Neuronal stem cell (in vitro differentiated cells): ENCODE measurements at regions not wholly inside any gene's neighbourhood (a gene's known extent, or its start where the extent isn't known, plus 50 kb on each side); places are given as distances from the start of the nearest gene placed in this dataset.

Experiments used
- DNase-seq: peaks from one replicate; pipeline ENCODE4 v3.0.0-alpha.2; 2013; ENCODE audit warnings: low spot score
- H2AFZ ChIP-seq: one replicate; pipeline ENCODE4 v1.6.1; 2013; ENCODE audit warnings: mild to moderate bottlenecking, low read length, inconsistent platforms
- H2AK5ac ChIP-seq: 2 replicates; pipeline ENCODE4 v1.6.1; 2013; ENCODE audit warnings: low read depth, mild to moderate bottlenecking, inconsistent platforms, low read length, moderate library complexity, mixed read lengths
- H2BK120ac ChIP-seq: 2 replicates; pipeline ENCODE4 v1.6.1; 2013; ENCODE audit warnings: low read depth, mild to moderate bottlenecking, inconsistent platforms, low read length, moderate library complexity, mixed read lengths
- H2BK12ac ChIP-seq: one replicate; pipeline ENCODE4 v1.6.1; 2013; ENCODE audit warnings: low read length, inconsistent platforms
- H2BK15ac ChIP-seq: 2 replicates; pipeline ENCODE4 v1.6.1; 2013; ENCODE audit warnings: mild to moderate bottlenecking, low read length, inconsistent platforms, mixed read lengths
- H2BK5ac ChIP-seq: one replicate; pipeline ENCODE4 v1.6.1; 2013; ENCODE audit warnings: inconsistent platforms, mild to moderate bottlenecking, low read length, moderate library complexity
- H3K14ac ChIP-seq: one replicate; pipeline ENCODE4 v1.6.1; 2013; ENCODE audit warnings: low read length, inconsistent platforms
- H3K18ac ChIP-seq: 2 replicates; pipeline ENCODE4 v1.6.1; 2013; ENCODE audit warnings: low read length, inconsistent platforms
- H3K23ac ChIP-seq: 2 replicates; pipeline ENCODE4 v1.6.1; 2013; ENCODE audit warnings: low read depth, mild to moderate bottlenecking, mixed read lengths, low read length, inconsistent platforms; ENCODE audit not compliant: poor library complexity
- H3K27ac ChIP-seq: replicated peaks from 3 replicates; pipeline ENCODE4 v1.5.1; 2013; ENCODE audit warnings: low read length, inconsistent platforms
- H3K27me3 ChIP-seq, 3 experiments: 2 replicates each; pipeline ENCODE4 v1.6.1; 2013; ENCODE audit warnings: low read length in 3 of 3, mild to moderate bottlenecking in 2 of 3, inconsistent platforms in 1 of 3, low read depth in 1 of 3, mixed read lengths in 1 of 3, moderate library complexity in 1 of 3; ENCODE audit not compliant: control insufficient read depth in 3 of 3, insufficient read depth in 3 of 3
- H3K36me3 ChIP-seq, 2 donors: replicated peaks in 1 of 2; 2 replicates each; pipeline ENCODE4 v1.6.1; 2013; ENCODE audit warnings: low read length in 2 of 2; ENCODE audit not compliant: control insufficient read depth in 2 of 2, insufficient read depth in 2 of 2
- H3K4ac ChIP-seq: 2 replicates; pipeline ENCODE4 v1.6.1; 2013; ENCODE audit warnings: inconsistent platforms, mild to moderate bottlenecking, low read length, moderate library complexity
- H3K4me1 ChIP-seq, 2 donors: 1 replicate in 1 of 2; 2 replicates in 1 of 2; pipeline ENCODE4 v1.6.1; 2013; ENCODE audit warnings: low read length in 2 of 2, low read depth in 1 of 2; ENCODE audit not compliant: control insufficient read depth in 2 of 2, insufficient read depth in 1 of 2
- H3K4me2 ChIP-seq: one replicate; pipeline ENCODE4 v1.6.1; 2013; ENCODE audit warnings: mild to moderate bottlenecking, low read length, inconsistent platforms; ENCODE audit not compliant: insufficient read depth, poor library complexity, severe bottlenecking
- H3K4me3 ChIP-seq, 2 donors: 2 replicates each; pipeline ENCODE4 v1.5.1; 2013; ENCODE audit warnings: low read length in 2 of 2, mild to moderate bottlenecking in 2 of 2, inconsistent platforms in 1 of 2, moderate library complexity in 1 of 2
- H3K79me1 ChIP-seq: one replicate; pipeline ENCODE4 v1.6.1; 2013; ENCODE audit warnings: low read depth, mild to moderate bottlenecking, inconsistent platforms, low read length, moderate library complexity
- H3K9ac ChIP-seq: one replicate; pipeline ENCODE4 v1.6.1; 2013; ENCODE audit warnings: mild to moderate bottlenecking, low read depth, low read length, inconsistent platforms; ENCODE audit not compliant: poor library complexity
- H3K9me3 ChIP-seq, 2 donors: replicated peaks in 1 of 2; 2 replicates each; pipeline versions ENCODE3 to v1.6.1; 2013; ENCODE audit warnings: low read length in 2 of 2, mild to moderate bottlenecking in 2 of 2, inconsistent platforms in 1 of 2, low read depth in 1 of 2, mixed read lengths in 1 of 2, moderate library complexity in 1 of 2; ENCODE audit not compliant: control insufficient read depth in 2 of 2, insufficient read depth in 1 of 2
- H4K8ac ChIP-seq: one replicate; pipeline ENCODE4 v1.6.1; 2013; ENCODE audit warnings: low read depth, mild to moderate bottlenecking, inconsistent platforms, low read length, moderate library complexity
- H4K91ac ChIP-seq: one replicate; pipeline ENCODE4 v1.6.1; 2013; ENCODE audit warnings: low read length, low read depth, mild to moderate bottlenecking, inconsistent platforms; ENCODE audit not compliant: poor library complexity
- WGBS, 2 donors: extraction: QIAGEN DNeasy Blood & Tissue Kit; methylation state at CpG; one replicate each; pipeline ENCODE4 v1.1.7; 2013; ENCODE audit warnings: missing lambda C conversion rate in 2 of 2, mixed read lengths in 1 of 2; ENCODE audit not compliant: insufficient read length in 2 of 2, insufficient replicate concordance in 1 of 2; ENCODE audit errors: extremely low coverage in 2 of 2; 5-methylcytosine and 5-hydroxymethylcytosine counted together

GRCh38 chr18:56493531-56493930 lies 144.9 kb downstream of the TXNL1 start:
- no peak overlapping the region for H2AK5ac ChIP-seq
- no peak for DNase-seq
- no peak overlapping the region for H4K91ac ChIP-seq

DNA sequence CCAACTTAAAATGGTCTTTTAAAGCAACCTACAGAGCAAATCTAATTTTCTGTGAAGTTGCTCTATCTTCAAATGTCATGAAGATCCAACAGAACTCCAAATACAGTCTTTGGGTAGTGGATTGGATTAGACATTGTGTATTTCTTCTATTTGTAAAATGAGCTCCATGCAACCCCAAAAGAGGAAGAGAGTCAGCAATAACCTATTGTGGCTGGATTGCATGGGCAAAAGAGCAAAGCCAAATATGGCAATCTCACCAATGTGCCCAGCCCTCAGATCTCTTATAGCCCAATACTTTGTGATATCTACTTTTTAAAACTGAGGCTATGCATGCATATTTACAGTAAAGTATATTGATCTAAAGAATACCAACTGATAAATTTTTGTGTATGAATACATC lies 146.3 kb downstream of the TXNL1 start:
- no peak overlapping the region for H3K23ac ChIP-seq
- no peak for DNase-seq
- no peak overlapping the region for H2AK5ac ChIP-seq
- no peak overlapping the region for H3K9ac ChIP-seq
- no peak overlapping the region for H2BK15ac ChIP-seq
- no peak overlapping the region for H3K14ac ChIP-seq
- H3K9me3 ChIP-seq = no peaks in the 10 kb centered on the region
- peaks cover 0 to 4% (median 0%) of the 10 kb centered on the region in 3 experiments for H3K27me3 ChIP-seq
- no peaks in the 10 kb centered on the region for H3K79me1 ChIP-seq
- H3K4me2 ChIP-seq = no peak overlapping the region
- H2AFZ ChIP-seq = no peak overlapping the region
- no peak overlapping the region for H2BK5ac ChIP-seq
- H3K18ac ChIP-seq = no peak overlapping the region
- H3K4me3 ChIP-seq = no peak overlapping the region
- H4K91ac ChIP-seq = no peak overlapping the region
- H3K4ac ChIP-seq = no peak overlapping the region
- H3K27ac ChIP-seq = no peak overlapping the region
- no peaks in the 10 kb centered on the region for H3K36me3 ChIP-seq
- H2BK120ac ChIP-seq = no peak overlapping the region
- no peak overlapping the region for H2BK12ac ChIP-seq
- no peak overlapping the region for H4K8ac ChIP-seq
- no peaks in the 10 kb centered on the region for H3K4me1 ChIP-seq

More at GRCh38 chr18:56493531-56493930, 144.9 kb downstream of the TXNL1 start:
- Histone ChIP-seq H2BK5ac (no peak overlapping the region), H3K4me3 (no peak overlapping the region), H3K79me1 (no peaks in the 10 kb centered on the region), H3K9me3 (peaks cover 0 to 1% of the 10 kb centered on the region in 2 donors), H3K36me3 (no peaks in the 10 kb centered on the region), H3K14ac (no peak overlapping the region), H4K8ac (no peak overlapping the region), H3K4me2 (no peak overlapping the region), H3K9ac (no peak overlapping the region), H2BK12ac (no peak overlapping the region), H3K23ac (no peak overlapping the region), H3K4ac (no peak overlapping the region), H2AFZ (no peak overlapping the region), H3K27me3 (peaks cover 0 to 4% (median 0%) of the 10 kb centered on the region in 3 experiments), H2BK15ac (no peak overlapping the region), H3K27ac (no peak overlapping the region), H2BK120ac (no peak overlapping the region), H3K18ac (no peak overlapping the region), H3K4me1 (no peaks in the 10 kb centered on the region)
- WGBS, 2 donors = no CpG with 5 or more reads among the region's 6 CpGs

DNA sequence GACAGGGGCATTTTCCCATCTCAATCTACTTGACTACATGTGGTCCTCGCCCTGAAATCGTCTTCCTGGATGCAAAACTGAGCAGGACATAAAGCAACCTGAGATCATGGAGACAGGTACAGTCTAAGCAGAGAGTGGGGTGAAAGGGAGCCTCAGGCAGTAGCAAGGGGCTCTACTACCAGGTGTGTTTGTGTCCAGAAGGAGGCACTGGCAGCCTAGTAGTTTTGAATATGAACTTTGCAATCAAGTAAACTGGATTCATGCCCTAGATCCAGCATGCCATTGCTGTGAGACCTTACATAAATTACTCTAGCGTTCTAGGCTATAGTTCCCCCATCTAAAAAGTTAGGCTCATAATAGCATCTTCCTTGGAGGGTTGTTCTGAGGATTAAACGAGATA lies 147.4 kb downstream of the TXNL1 start:
- Histone ChIP-seq H4K8ac (no peak overlapping the region), H3K27ac (no peak overlapping the region), H3K4me2 (no peak overlapping the region), H2BK5ac (no peak overlapping the region), H3K9me3 (no peaks in the 10 kb centered on the region), H3K4me3 (no peak overlapping the region), H4K91ac (no peak overlapping the region), H2BK120ac (no peak overlapping the region), H2AK5ac (no peak overlapping the region), H3K14ac (no peak overlapping the region), H2BK12ac (no peak overlapping the region), H3K9ac (no peak overlapping the region), H3K23ac (no peak overlapping the region), H2BK15ac (no peak overlapping the region), H3K79me1 (no peaks in the 10 kb centered on the region), H3K4me1 (no peaks in the 10 kb centered on the region), H3K4ac (no peak overlapping the region), H3K27me3 (peaks cover 0 to 4% (median 0%) of the 10 kb centered on the region in 3 experiments), H3K36me3 (no peaks in the 10 kb centered on the region), H3K18ac (no peak overlapping the region), H2AFZ (no peak overlapping the region)
- WGBS, 2 donors = no CpG with 5 or more reads among the region's 4 CpGs
- no peak for DNase-seq

DNA sequence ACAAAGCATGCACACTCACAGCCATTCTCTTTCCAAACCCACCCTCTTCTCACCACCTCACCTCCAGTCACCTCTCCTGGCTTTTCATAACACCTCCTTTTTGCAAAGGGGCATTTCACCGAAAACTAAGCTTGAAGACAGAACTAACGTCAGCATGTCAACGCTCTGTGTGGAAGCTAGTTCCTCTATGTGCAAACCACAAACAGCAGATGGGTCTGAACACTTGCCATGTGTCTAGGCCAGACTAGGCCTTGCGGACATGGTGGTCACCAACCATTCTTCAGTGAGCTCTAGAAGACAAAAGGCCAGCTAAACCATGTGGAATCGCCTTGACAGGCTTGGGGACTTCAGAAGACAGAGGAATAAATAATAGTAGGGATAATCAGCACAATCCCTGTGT lies 148.5 kb downstream of the TXNL1 start:
- Histone ChIP-seq H3K9ac (no peak overlapping the region), H2BK5ac (no peak overlapping the region), H2AK5ac (no peak overlapping the region), H3K27ac (no peak overlapping the region), H2BK120ac (no peak overlapping the region), H3K36me3 (no peaks in the 10 kb centered on the region), H3K4me3 (no peak overlapping the region), H3K4me1 (no peaks in the 10 kb centered on the region), H3K14ac (no peak overlapping the region), H2AFZ (no peak overlapping the region), H3K27me3 (peaks cover 0 to 4% (median 0%) of the 10 kb centered on the region in 3 experiments), H3K4ac (no peak overlapping the region), H2BK12ac (no peak overlapping the region), H4K8ac (no peak overlapping the region), H3K4me2 (no peak overlapping the region), H4K91ac (no peak overlapping the region), H3K9me3 (no peaks in the 10 kb centered on the region), H2BK15ac (no peak overlapping the region), H3K23ac (no peak overlapping the region), H3K79me1 (no peaks in the 10 kb centered on the region), H3K18ac (no peak overlapping the region)
- no CpG with 5 or more reads among the region's 5 CpGs for WGBS, 2 donors
- no peak for DNase-seq
